ENCODE measurements at regions not wholly inside any gene's neighbourhood (a gene's known extent, or its start where the extent isn't known, plus 50 kb on each side); places are given as distances from the start of the nearest gene placed in this dataset.
"Not testable (repeated sequence)": the region's sequence is repeated elsewhere in the genome, so short reads cannot be mapped to it uniquely, and the experiment has no call there.

GRCh38 chr2:194289712-194290346 lies 1367.2 kb upstream of the SLC39A10 start:
- ChIA-PET POLR2A (no interaction called here), RAD21 (ENCODE audit: unreplicated experiment) (no interaction called here), CTCF (interaction anchor here (1.0 kb wide), 1 partner anchor 22 kb away, joined by 4 read pairs; no protein-coding TSS in a partner anchor), SMC1A (ENCODE audit: uncharacterized antibody, unreplicated experiment) (no interaction called here)
- Histone ChIP-seq H4K20me1 (ENCODE audit: control insufficient read depth, insufficient read depth) (no peaks in the 10 kb centered on the region), H3K27ac (ENCODE audit: control insufficient read depth, insufficient read depth) (no peak overlapping the region), H3K4me3 (no peak overlapping the region), H3K27me3 (replicated peaks in 1 of 2; ENCODE audit: control insufficient read depth in 2 of 2, insufficient read depth in 2 of 2, low read length in 1 of 2) (no peaks in the 10 kb centered on the region), H3K36me3 (ENCODE audit: control insufficient read depth in 2 of 2, insufficient read depth in 2 of 2, low read length in 1 of 2) (no peaks in the 10 kb centered on the region), H3K4me2 (ENCODE audit: control insufficient read depth, insufficient read depth) (no peak overlapping the region), H2AFZ (ENCODE audit: control insufficient read depth, low read depth, low read length) (no peak overlapping the region), H3K9ac (ENCODE audit: control insufficient read depth, insufficient read depth, low read length) (no peak overlapping the region), H3K79me2 (ENCODE audit: control insufficient read depth, insufficient read depth, low read length) (no peaks in the 10 kb centered on the region), H3K4me1 (ENCODE audit: control insufficient read depth, insufficient read depth, low read length) (no peaks in the 10 kb centered on the region), H3K9me3 (replicated peaks; ENCODE audit: control insufficient read depth, insufficient read depth, low read length) (no peaks in the 10 kb centered on the region)
- DNase-seq (ENCODE audit: low read depth, low spot score): no peak
- no peak for FAIRE-seq
- TF ChIP-seq TAF1 (IDR thresholded peaks at IDR 0.05; ENCODE audit: borderline replicate concordance, low read depth, low read length): no peak
- TF ChIP-seq RUNX3 (IDR thresholded peaks at IDR 0.05; ENCODE audit: low read length): no peak
- no peak for TF ChIP-seq SRF (IDR thresholded peaks at IDR 0.05; ENCODE audit: low read depth in 2 of 2, low read length in 2 of 2)
- TF ChIP-seq IKZF2 (IDR thresholded peaks at IDR 0.05): no peak
- no peak for TF ChIP-seq PAX8 (IDR thresholded peaks at IDR 0.05)
- TF ChIP-seq ZNF384 (IDR thresholded peaks at IDR 0.05; ENCODE audit: borderline replicate concordance, low read depth, low read length): no peak
- ATAC-seq: no peak
- intact Hi-C loops (cut with micrococcal nuclease; ENCODE audit: unreplicated experiment): no loop called here
- BruUV-seq (replicated peaks): no TSS peak
- in situ Hi-C loops (cut with MboI): no loop called here
- WGBS (ENCODE audit: insufficient coverage, insufficient replicate concordance, low lambda C conversion rate, missing lambda C conversion rate): 8% methylated on average over 4 of the region's 4 CpGs

GRCh38 chr2:194276667-194277066 lies 1380.4 kb upstream of the SLC39A10 start:
- POLR2A ChIA-PET; H3K27me3 ChIP-seq (replicated peaks in 1 of 2; ENCODE audit: control insufficient read depth in 2 of 2, insufficient read depth in 2 of 2, low read length in 1 of 2); H3K27ac ChIP-seq (ENCODE audit: control insufficient read depth, insufficient read depth); H4K20me1 ChIP-seq (ENCODE audit: control insufficient read depth, insufficient read depth); H3K4me3 ChIP-seq; BruUV-seq (replicated peaks); H3K9me3 ChIP-seq (replicated peaks; ENCODE audit: control insufficient read depth, insufficient read depth, low read length); FAIRE-seq; H3K4me1 ChIP-seq (ENCODE audit: control insufficient read depth, insufficient read depth, low read length); in situ Hi-C loops (cut with MboI); SMC1A ChIA-PET (ENCODE audit: uncharacterized antibody, unreplicated experiment); H3K79me2 ChIP-seq (ENCODE audit: control insufficient read depth, insufficient read depth, low read length); ATAC-seq; H3K9ac ChIP-seq (ENCODE audit: control insufficient read depth, insufficient read depth, low read length); CTCF ChIA-PET; DNase-seq (ENCODE audit: low read depth, low spot score); H2AFZ ChIP-seq (ENCODE audit: control insufficient read depth, low read depth, low read length); intact Hi-C loops (cut with micrococcal nuclease; ENCODE audit: unreplicated experiment); H3K4me2 ChIP-seq (ENCODE audit: control insufficient read depth, insufficient read depth); RAD21 ChIA-PET (ENCODE audit: unreplicated experiment); H3K36me3 ChIP-seq (ENCODE audit: control insufficient read depth in 2 of 2, insufficient read depth in 2 of 2, low read length in 1 of 2): not testable (repeated sequence)
- 18% methylated on average over 9 of the region's 9 CpGs for WGBS (ENCODE audit: insufficient coverage, insufficient replicate concordance, low lambda C conversion rate, missing lambda C conversion rate)

Data from GM12878 (cell line).